HG02588 (cell line): ENCODE measurements at regions not wholly inside any gene's neighbourhood (a gene's known extent, or its start where the extent isn't known, plus 50 kb on each side); places are given as distances from the start of the nearest gene placed in this dataset.
"Not testable (repeated sequence)": the region's sequence is repeated elsewhere in the genome, so short reads cannot be mapped to it uniquely, and the experiment has no call there.

Source experiments
- ATAC-seq: cut with Tn5 transposase; IDR thresholded peaks from one replicate; pipeline ENCODE4 v1.9.1; 2021; ENCODE audit warnings: mild to moderate bottlenecking, moderate library complexity; ENCODE audit not compliant: unreplicated experiment

DNA sequence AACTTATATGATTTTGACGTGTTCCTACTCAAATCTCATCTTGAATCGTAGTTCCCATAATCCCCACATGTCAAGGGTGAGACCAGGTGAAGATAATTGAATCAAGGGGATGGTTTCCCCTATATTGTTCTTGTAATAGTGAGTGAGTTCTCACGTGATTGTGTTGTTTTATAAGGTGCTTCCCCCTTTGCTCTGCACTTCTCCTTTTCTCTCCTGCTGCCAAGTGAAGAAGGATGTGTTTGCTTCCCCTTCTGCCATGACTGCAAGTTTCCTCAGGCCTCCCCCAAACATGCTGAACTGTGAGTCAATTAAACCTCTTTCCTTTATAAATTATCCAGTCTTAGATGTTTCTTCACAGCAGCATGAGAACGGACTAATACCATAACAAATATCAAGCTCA lies 83.2 kb downstream of the MANEA start:
- no peak for ATAC-seq

DNA sequence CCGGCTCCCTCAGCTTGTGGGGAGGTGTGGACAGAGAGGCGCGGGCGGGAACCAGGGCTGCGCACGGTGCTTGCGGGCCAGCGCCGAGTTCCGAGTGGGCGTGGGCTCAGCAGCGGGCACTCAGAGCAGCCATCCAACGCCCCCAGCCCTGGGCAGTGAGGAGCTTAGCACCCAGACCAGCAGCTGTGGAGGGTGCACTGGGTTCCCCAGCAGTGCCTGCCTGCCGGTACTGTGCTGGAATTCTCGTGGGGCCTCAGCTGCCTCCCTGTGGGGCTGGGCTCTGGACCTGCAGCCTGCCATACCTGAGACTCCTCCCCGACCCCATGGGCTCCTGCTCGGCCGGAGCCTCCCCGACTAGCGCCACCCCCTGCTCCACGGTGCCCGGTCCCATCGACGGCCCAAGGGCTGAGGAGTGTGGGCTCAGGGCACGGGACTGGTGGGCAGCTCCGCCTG lies 92.7 kb downstream of the MANEA start:
- no peak for ATAC-seq

DNA sequence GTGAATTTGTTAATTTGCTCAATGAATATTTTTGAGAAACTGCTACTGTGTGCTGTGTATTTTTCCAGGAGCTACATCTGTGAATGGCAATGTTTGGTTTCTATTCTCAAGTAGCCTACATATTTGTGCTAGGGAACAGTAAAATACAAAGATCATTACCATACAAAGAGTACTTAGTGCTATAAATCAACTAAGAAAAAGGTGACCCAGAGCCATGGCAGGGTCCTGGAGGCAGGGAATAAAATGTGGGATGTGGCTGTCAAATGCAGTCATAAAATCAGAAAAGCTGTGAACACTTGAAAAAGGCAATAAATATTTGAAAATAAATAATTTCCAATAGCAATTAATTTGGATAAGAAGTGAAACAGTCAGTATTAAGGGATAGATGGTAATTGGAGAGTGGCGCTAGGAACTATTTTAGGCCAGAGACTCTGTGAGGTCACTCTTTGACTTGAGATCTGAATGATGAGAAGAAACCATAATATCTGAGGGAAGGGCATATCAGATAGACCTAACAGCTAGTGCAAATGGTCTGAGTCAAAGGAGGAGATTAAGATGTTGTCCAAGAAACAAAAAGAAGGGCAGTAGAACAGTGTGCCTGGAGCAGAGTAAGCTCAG lies 98.8 kb downstream of the MANEA start:
- no peak for ATAC-seq

DNA sequence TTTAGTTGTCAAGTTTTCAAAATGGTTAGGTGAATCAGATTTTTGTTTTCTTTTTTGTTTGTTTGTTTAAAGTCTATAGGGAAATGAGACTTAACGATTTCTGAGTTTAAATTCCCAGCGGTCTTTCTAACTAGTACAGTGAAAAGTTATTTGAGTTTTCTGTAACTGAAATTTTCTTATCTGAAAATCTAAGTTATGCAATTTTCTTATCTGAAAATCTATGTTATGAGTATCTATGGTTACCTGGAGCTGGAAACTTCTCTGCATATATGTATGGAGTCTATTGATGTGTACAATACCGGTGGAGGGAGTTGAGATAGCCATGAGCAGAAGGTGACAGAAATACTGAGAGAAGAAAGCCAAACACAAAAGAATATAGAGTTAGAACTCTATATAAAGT lies 102.6 kb downstream of the MANEA start:
- no peak for ATAC-seq

DNA sequence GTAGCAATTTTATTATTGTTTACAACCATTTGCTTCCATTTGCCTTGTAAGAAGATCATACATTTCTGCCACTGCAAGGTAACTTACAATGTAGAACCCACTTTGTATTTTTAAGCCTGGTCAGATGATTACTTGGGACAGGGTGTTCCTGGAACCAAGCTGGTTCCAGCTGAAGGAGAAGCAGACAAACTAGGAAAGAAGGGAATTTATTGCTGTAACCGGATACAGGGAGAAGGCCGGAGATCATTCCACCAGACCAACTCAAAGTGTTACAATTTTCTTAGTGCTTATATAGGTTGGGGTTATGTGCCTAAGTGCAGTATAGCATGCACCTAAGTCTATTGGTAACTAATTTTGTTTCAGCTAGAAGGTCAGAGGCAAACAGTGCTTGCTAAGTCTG lies 104.4 kb downstream of the MANEA start:
- ATAC-seq: no peak

DNA sequence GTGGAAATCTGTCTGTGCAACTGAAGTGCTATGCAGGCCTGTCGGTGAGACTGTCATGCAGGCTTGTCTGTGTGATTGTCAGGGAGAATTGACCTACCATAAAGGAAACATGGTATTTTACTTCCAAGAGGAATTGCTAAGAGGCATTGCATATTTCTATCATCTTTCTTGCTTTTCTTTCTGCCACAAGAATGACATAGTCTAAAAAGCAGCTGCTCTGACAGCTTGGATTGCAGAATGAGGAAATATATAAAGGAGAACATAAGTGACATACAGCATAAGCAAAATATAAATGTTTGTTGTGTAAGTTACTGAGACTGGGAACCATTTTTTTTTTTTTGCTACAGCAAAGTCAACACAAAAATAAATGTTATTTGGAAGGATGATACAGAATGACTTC lies 105.1 kb downstream of the MANEA start:
- ATAC-seq: no peak

DNA sequence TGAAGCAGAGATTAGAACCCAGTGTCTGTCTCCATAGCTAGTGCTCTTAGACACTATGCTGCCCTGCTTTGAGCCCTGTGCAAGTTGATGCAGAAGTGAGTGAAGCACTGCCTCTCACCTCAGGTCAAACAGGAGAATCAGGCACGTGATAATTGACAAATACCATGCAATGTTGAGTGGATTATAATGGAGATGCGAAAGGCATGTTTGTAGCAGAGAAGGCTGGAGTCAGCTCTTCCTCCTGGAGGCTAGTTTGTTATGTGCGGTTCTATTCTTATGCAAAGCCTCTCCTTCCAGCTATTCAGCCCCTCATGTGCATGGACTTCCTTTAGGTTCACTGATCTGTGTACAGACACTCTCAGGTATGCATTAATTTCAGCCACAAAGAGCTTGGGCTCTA lies 108.5 kb downstream of the MANEA start:
- ATAC-seq: no peak

DNA sequence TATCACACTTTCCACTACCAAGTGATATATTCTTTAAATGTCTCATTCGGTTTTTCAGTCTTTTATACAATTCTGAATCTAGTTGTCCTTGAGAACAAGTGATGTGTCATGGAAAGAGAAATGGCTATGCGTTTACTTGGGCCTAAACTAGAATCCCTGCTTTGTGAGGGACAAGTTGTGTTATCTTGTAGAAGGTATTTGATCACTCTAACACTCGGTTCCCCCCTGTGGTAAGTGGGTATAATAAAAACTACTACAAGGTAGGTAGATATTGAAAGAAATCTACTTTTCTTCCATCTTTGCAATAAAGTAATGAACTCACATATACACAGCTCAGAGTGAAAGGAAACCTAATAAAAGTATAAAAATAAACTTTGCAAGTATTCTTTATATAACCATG lies 108.9 kb downstream of the MANEA start:
- ATAC-seq: no peak

DNA sequence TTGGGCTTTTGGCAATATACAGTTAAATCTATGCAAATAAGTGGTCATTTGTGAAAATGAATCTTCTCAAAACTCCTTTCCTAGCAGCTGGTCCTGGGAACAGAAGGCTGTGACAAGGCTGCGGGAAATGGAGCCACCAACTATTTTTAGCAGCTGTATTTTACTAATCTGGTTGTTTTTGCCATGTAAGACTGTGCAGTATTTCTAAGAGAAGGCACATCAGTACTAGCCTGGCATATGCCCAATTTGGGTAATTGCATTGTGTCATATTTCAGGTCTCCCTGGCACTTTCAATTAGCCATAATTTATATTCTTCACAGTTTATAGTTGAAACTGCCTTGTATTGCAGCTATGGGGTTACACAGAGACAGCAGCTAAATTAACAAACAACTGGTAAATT lies 109.6 kb downstream of the MANEA start:
- no peak for ATAC-seq

DNA sequence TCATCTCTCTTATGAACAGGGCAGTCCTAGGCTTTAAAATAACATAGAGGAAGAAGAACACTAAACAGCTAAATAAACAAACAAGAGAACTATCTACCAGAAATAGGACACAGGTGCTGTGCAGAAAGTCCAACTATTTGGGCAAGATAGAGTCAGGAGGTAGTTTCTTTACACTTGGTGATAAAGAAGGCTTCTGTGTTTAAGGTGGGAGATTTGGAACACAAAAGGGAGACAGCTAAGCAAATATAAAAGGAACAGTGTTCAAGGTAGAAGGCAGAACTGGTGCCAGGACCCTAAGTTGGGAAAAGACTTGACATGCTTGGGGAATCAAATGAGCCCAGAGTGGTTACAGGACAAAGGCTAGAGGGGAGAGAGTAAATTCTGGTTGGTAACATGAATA lies 110.5 kb downstream of the MANEA start:
- no peak for ATAC-seq

DNA sequence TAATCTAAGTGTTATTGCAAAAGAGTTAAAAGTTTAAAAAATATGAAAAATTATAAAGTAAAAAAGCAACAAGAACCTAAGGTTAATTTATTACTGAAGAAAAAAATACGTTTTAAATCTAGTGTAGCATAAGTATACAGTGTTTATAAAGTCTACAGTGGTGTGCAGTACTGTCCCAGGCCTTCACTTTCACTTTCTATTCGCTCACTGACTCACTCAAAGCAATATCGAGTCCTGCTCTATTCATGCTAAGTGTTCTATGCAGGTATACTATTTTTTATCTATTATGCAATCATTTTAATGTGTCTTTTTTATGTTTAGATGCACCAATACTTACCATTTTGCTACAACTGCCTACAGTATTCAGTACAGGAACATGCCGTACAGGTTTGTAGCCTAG lies 113.0 kb downstream of the MANEA start:
- ATAC-seq: peak; percentile 47

DNA sequence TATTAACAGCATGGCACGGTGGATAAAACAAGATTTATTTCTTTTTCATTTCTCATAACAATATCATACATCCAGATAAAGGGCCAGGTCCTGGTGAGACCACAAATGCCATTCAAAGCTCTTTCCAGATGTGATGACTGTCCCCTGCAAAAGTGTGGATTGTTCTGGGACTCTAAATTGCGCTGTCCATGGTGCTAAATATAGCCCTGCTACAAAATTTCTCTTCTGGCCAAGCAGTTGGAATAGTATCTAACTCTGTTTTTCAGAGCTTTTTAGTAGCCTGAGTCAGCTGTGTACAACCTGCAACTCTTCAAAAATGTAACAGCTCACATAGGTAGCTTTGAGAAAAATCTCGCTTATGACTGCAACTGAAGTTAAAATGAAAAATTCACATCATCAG lies 115.8 kb downstream of the MANEA start:
- ATAC-seq: no peak

DNA sequence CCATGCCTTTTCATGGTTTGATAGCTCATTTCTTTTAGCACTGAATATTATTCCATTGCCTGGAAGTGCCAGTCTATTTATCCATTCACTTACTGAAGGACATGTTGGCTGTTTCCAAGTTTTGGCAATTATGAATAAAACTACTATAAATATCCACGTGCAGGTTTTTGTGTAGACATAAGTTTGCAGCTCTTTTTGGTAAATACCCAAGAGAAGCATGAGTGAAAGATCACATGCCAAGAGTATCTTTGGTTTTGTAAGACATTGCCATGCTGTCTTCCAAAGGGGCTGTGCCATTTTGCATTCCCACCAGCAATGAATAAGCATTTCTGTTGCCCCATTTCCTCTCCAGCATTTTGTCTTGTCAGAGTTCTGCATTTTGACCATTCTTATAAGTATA lies 120.9 kb downstream of the MANEA start:
- no peak for ATAC-seq

DNA sequence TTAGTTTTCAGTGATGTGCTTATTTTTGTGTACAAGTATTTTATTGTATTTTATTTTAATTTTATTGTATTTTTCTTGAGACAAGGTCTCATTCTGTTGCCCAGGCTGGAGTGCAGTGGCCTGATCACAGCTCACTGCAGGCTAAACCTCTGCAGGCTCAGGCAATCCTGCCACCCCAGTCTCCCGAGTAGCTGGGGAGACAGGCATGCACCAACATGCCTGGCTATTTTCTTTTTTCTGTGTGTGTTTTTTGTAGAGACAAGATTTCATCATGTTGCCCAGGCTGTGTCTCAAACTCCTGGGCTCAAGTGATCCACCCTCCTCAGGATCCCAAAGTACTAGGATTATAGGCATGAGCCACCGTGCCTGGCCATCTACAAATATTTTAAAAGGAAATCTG lies 146.3 kb downstream of the MANEA start:
- no peak for ATAC-seq

DNA sequence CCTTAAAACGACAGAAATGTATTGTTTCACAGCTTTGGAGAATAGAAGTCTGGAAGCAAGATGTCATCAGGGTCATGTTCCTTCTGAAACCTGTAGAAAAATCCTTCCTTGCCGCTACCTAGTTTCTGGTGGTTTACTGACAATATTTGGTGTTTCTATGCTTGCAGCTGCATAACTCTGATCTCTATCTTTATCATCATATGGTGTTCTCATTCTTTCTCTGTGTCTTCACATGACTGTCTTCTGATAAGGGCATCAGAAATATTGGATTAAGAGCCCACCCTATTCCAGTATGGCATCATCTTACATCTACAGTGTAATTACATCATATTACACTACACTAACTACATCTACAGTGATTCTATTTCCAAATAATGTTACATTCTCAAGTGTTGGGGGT lies 148.0 kb downstream of the MANEA start:
- ATAC-seq: no peak

DNA sequence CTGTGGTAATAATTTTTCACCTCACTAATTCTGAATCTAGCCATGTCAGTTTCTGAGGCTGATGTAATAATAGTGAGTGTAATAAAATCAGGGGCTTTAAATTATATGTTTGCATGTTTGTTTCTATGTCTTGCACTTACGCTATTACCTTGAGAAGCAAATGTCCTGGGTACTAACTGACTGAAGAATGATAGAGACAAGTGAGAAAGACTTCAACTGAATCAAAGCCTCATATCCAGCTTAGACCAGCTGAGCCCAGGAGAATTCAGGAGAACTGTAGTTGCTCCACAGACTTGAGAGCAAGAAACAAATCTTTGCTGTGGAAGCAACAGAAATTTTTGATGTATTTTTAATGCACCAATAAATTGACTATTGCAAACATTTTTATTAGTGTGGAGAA lies 162.8 kb downstream of the MANEA start:
- no peak for ATAC-seq

DNA sequence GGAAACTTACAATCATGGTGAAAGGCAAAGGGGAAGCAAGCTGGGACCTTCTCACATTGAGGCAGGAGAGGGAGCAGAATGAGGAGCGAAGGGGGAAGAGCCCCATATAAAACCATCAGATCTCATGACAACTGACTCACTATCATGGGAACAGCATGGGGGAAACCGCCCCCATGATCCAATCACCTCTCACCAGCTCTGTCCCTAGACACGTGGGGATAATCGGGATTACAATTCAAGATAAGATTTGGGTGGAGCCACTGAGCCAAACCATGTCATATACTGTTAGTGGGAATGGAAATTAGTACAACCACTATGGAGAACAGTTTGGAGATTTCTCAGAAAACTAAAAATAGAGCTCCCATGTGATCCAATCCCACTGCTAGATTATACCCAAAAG lies 163.7 kb downstream of the MANEA start:
- ATAC-seq: no peak

DNA sequence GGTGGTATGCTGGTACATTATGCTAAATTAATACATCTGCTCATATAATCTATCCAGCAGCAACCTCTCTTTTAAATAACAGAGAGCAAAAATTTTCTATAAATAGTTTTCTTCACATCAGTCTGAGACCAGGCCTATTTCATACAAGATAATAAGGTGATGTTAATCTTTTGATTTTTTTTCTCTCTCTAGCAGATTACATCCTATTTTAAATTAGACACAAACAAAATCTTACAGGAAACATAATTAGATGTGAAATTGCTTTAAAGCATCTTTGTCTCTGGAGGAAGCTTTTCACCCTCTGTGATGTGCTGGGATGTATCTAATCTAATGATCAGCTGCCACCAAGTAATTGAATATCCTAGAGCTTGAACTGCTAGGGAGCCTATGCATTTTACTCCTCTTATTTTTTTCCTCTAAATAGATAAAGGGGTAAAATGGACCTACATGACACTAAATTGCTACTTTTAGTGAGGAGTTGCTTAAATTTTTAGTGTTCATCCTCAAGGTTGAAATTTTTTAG lies 165.5 kb downstream of the MANEA start:
- no peak for ATAC-seq

DNA sequence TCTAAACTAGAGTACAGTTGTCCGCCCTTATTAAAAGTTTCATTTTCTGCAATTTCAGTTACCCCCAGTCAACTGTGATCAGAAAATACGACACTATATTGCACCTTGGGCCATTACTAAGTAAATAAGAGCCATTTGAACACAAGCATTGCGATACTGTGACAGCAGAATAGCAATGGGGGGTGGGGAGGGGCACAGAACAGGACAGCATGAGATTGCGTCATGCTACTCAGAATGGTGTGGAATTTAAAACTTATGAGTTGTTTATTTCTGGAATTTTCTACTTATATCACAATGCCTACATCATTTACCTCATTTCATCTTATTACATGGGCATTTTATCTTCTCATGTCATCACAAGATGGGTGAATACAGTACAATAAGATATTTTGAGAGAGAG lies 166.3 kb downstream of the MANEA start:
- ATAC-seq: no peak

DNA sequence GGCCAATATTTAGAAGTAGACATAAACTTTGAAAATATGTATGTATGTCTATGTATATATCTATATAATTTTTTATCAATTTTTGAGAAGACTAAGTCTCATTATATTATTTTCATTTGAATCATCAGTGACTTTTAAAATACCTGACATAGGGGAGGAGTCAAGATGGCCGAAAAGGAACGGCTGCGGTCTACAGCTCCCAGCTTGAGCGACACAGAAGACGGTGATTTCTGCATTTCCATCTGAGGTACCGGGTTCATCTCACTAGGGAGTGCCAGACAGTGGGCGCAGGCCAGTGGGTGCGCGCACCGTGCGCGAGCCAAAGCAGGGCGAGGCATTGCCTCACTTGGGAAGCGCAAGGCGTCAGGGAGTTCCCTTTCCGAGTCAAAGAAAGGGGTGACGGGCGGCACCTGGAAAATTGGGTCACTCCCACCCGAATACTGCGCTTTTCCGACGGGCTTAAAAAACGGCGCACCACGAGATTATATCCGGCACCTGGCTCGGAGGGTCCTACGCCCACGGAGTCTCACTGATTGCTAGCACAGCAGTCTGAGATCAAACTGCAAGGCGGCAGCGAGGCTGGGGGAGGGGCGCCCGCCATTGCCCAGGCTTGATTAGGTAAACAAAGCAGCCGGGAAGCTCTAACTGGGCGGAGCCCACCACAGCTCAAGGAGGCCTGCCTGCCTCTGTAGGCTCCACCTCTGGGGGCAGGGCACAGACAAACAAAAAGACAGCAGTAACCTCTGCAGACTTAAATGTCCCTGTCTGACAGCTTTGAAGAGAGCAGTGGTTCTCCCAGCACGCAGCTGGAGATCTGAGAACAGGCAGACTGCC lies 181.1 kb downstream of the MANEA start:
- ATAC-seq: not testable (repeated sequence)

DNA sequence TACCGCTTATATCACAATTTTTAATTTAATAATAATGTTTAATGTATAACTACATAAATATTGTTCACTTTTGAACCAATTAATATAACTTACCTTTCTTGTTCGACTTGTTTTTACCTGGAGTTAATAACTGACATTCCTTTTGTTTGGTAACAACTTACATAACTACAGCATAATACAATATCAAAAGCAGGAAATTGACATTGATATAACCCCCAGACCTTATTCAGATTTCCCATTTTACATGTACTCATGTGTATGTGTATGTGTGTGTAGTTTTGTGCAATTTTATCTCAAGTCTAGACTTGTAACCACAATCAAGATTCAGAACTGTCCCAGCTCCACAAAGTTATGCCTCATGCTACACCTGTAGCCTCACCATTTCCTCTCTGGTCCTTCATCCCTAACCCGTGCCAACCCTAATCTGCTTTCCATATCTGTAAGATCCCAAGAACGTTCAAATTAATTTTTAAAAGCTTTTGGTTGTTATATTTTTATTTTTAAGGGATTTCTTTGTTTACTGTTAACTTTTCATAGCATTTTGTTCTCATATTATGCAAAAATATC lies 190.6 kb downstream of the MANEA start:
- no peak for ATAC-seq

DNA sequence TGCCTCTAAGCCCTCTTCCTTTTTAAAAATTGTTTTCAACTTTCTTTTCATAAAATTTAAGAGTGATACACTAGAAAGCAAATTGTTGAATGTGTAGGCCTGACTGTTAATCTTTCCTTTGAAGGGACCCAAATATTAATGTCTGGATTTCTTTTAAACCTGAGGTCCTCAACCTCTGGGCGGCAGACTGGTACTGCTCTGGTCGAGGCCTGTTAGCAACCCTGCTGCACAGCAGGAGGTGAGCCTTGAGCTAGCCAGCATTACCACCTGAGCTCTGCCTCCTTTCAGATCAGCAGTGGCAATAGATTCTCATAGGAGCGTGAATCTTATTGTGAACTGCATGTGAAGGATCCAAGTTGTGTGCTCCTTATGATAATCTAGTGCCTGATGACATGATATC lies 191.2 kb downstream of the MANEA start:
- no peak for ATAC-seq
